Stimulated activated CD4-positive, alpha-beta T cell treated with anti-CD3 and anti-CD28 coated beads, Interleukin-2, amount 100 ng/mL, for 4 hours (primary cell): ENCODE measurements at regions not wholly inside any gene's neighbourhood (a gene's known extent, or its start where the extent isn't known, plus 50 kb on each side); places are given as distances from the start of the nearest gene placed in this dataset.
"Not testable (repeated sequence)": the region's sequence is repeated elsewhere in the genome, so short reads cannot be mapped to it uniquely, and the experiment has no call there.

Experiments used
- DNase-seq: peaks from one replicate; pipeline ENCODE4 v3.0.0-alpha.2; 2020; ENCODE audit warnings: low read depth

DNA sequence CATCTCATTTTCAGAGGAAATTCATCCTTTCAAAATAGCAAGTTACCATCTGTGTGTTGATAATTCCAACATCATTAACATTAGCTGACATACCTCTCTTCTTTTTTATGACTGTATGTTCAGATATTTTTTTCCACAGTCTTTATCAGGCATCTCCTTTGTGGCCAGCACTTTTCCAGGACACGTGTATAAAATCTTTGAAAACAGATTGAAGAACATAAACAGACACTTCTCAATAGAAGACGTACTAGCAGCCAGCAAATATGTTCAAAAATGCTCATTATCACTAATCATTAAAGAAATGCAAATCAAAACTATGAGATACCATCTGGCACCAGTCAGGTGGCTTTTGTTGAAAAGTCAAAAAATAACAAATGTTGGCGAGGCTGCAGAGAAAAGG, 734.3 kb downstream of the SEMA5A start:
- DNase-seq = no peak

- DNase-seq = no peak
Measured at GRCh38 chr5:8813180-8813579, 732.7 kb downstream of the SEMA5A start.

DNA sequence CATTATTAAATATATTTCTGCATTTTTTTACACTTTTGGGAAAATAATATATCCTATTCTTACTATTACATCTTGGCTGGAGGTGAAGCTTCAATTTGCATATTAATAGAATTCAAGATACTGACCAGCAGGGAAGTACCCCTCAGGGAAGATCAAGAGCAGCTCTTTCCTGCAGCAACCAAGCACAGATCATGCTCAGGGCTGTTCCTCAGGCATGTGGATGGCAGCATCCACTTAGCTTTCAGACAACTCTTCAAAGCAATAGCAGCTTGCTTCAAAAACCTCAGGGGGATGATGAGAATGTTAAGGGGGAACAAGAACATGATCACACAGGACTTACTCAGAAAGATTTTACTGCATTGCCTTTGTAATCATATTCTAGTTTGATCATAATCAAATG, 731.8 kb downstream of the SEMA5A start:
- DNase-seq = no peak

- DNase-seq = no peak
Measured at GRCh38 chr5:8824371-8824770, 721.5 kb downstream of the SEMA5A start.

DNA sequence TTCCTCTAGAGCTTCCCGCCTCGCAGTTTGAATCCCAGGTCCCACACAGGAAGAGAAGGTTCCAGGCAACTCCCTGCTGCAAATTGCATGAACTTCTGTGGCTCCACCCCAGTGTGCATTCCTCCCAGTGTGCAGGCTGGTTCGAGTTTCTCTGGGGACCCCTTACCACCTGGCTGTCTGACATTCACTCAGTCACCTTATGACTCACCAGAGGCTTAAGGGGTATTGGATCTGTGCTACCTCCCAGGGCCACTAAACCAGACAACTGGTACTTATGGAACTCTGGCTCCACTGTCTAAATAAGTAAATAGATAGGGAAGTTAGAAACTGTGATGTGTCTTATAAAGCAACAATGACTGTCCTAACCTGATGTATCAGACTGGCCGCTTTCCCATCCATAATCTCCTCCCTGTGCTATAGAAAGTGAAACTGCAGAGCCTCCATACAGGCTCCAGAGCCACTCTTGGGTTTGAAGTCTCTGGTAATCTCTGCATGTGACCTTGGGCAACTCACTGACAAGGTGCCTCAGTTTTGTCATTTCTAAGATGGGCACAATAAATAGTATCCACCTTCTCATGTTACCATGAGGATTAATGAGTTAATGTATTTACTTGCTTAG, 720.6 kb downstream of the SEMA5A start:
- DNase-seq = no peak

GRCh38 chr5:8826508-8826907, 719.4 kb downstream of the SEMA5A start:
- no peak for DNase-seq

GRCh38 chr5:8827696-8828095, 718.2 kb downstream of the SEMA5A start:
- DNase-seq = no peak

- DNase-seq = no peak
Measured at GRCh38 chr5:8828596-8829322, 717.1 kb downstream of the SEMA5A start.

DNA sequence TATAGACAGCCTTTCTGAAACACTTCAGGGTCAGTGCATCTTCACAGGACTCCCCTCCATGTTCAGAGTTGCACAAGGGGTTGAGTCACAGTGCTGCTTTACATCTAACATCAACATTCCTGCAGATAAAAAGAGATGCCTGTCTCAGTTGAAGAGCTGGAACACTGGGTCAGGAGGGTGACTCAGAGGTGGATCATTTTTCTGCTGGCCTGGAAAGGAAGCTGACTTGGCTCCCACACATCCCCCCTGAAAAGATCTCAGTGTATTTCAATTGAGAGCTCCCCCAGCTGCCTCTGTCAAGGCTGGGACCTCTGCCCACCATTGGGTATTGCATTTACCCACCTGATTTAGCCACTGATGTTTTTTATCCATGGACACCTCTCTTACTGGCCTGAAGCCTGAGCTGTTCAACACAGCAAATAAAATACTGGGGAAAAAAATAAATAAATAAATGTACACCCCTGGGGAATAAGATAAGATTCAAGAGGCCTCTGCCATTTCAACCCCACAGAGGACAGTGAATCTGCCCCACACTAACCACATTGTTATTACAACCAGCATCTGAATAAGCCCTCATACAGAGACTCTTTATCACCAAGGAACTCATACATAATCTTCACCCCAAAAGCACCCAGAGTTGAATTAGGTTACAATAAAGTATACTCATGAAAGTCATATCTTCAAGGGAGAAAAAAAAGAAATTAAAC, 716.4 kb downstream of the SEMA5A start:
- DNase-seq = no peak

GRCh38 chr5:8831251-8831650, 714.6 kb downstream of the SEMA5A start:
- DNase-seq = no peak

GRCh38 chr5:8831854-8832253, 714.0 kb downstream of the SEMA5A start:
- DNase-seq = no peak

DNA sequence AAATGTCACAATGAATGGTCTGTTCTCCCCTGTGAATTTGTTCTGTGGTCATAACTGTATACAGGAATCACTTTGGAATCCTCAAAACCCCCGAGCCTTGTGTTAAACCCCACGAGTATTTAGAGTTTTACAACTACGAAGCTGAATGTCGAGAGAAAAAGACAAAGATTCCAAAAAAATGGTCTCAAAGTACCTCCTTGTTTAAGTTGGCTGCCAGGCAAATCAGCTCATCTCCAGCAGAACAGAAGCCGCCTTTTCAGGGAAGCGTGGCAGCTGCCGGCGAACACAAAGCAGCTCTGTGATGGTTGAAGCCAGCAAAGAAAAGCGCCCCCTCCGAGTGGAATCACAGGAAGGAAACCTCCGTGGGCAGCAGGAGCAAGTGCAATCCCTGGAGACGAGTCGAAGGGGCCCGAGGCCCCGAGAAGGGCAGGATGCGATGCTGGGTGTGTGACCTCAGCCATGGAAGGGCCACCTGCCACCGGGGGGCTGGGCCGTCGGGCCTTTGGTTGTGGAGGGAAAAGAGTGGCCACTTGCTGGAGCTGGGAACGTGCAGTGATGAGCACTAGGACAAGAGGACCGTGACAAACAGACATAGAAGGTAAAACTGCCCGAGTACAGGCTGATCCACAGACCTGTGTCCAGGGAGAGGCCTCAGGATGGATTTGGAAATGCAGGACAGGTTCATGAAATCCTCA, 706.4 kb downstream of the SEMA5A start:
- no peak for DNase-seq

- no peak for DNase-seq
Measured at GRCh38 chr5:8840237-8840636, 705.6 kb downstream of the SEMA5A start.

DNA sequence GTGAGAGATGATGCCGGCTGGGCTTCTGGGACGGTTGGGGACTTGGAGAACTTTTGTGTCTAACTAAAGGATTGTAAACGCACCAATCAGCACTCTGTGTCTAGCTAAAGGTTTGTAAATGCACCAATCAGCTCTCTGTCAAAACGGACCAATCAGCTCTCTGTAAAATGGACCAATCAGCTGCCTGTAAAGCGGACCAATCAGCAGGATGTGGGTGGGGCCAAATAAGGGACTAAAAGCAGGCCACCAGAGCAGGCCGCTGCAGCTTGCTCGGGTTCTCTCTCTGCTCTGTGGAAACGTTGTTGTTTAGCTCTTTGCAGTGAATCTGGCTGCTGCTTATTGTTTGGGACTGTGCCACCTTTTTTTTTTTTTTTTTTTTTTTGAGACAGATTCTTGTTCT, 705.1 kb downstream of the SEMA5A start:
- not testable (repeated sequence) for DNase-seq

DNA sequence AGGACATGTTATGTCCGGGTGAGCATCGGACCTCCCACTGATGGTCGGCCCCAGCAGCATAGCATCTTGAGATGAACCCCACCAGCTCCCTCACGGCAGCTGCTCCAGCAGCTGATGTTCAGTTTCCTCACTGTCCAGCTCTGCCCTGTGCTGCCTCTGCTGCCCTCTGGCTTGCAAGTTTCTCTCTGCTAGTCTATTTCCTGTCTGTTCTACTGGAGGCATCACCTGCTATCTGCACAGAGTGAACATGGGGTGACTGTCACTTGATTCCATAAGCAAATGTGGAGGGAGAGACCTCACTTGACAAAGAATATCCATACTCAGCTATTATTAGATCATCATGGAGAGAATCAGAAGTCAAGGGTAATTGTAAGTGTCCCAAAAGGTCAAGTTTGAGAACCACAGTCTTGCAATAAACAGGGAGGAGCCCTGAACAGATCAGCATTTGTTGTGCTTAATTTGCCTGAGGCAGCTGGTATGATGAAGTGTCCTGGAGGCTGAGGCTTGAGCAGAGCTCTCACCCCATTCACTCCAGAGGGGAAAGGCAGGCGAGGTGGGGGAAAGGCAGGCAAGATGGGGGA, 702.8 kb downstream of the SEMA5A start:
- no peak for DNase-seq

DNA sequence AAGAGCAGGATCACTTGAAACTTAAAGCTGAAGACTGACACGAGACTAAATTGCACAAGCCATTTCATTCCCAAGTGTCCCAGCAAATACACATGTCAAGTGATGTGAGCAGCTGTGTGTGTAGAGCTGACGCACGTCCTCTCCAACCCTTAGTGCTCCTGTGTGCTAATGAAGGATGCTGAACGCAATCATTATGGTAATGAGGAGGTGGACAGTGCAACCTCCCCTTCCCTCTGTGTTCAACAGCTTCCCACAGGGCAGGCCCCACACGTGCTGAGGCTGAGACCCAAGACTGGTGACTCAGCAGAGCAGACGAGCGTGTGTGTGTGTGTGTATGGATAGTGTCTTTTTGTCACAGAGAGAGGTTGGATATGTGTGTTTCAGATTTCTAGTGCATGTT, 702.1 kb downstream of the SEMA5A start:
- no peak for DNase-seq

GRCh38 chr5:8844206-8844605, 701.7 kb downstream of the SEMA5A start:
- no peak for DNase-seq

DNA sequence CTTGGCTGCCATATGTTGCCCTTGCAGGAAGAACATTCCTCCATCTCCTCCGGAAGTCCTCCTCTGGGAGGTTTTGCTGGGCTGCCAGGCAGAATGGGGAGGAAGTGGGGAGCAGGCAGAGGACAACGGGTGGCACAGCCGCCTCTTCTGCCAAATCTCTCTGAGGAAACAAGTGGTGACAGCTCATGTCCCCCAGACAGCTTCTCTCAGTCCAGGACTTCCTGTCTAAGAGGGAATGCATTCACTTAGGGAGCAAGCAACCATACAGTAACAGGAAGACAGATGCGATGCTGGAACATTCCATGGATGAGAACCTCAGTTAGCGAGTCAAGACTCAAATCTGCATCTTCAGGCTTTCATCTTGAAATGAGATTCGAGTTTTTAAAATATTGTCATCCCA, 701.0 kb downstream of the SEMA5A start:
- DNase-seq = no peak

GRCh38 chr5:8845296-8845695, 700.6 kb downstream of the SEMA5A start:
- no peak for DNase-seq

GRCh38 chr5:8848366-8848765, 697.5 kb downstream of the SEMA5A start:
- DNase-seq = no peak

GRCh38 chr5:8848997-8849594, 696.8 kb downstream of the SEMA5A start:
- DNase-seq = no peak

- no peak for DNase-seq
Measured at GRCh38 chr5:8851101-8851500, 694.8 kb downstream of the SEMA5A start.
